ENCODE measurements at regions not wholly inside any gene's neighbourhood (a gene's known extent, or its start where the extent isn't known, plus 50 kb on each side); places are given as distances from the start of the nearest gene placed in this dataset.

DNA sequence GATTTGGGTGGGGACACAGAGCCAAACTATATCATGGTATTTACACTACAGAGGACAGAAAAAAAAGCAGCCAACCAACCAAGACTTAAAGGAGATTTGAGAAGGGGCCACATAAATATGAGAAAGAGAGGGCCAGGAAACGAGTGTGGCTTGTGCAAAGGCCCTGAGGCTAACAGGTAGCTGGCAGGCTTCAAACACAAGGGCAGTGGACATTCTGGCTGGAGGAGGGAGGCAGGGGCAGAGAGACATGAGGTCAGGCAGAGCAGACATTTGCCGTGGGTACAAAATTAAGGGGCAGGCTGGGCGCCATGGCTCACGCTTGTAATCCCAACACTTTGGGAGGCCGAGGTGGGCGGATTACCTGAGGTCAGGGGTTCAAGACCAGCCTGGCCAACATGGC is 278.7 kb downstream of the FOXO1 start (continued):
- TF ChIP-seq JUNB (IDR thresholded peaks at IDR 0.05; ENCODE audit: unreplicated experiment) (no peak), CREB1 (CRISPR knock-in tag; IDR thresholded peaks at IDR 0.05; ENCODE audit: low read depth) (no peak), POLR2AphosphoS5 (IDR thresholded peaks at IDR 0.05; ENCODE audit: low read depth) (no peak), EZH2phosphoT487 (IDR thresholded peaks at IDR 0.05; ENCODE audit: unreplicated experiment) (no peak), ZNF331 (CRISPR knock-in tag; IDR thresholded peaks at IDR 0.05; ENCODE audit: low read depth) (no peak)

GRCh38 chr13:40388617-40389016 is 277.8 kb downstream of the FOXO1 start:
- no peaks in the 10 kb centered on the region for H3K36me3 Mint-ChIP-seq (ENCODE audit: low read depth)
- H3K27me3 ChIP-seq (ENCODE audit: insufficient read depth) = no peaks in the 10 kb centered on the region
- DNase-seq (ENCODE audit: low spot score) = no peak
- H3F3A ChIP-seq (replicated peaks; ENCODE audit: low read depth) = no peaks in the 10 kb centered on the region
- no peak overlapping the region for H3K27ac ChIP-seq (ENCODE audit: low read depth)
- no peak overlapping the region for H3K4me2 ChIP-seq
- H3K36me3 ChIP-seq (ENCODE audit: insufficient read depth) = no peaks in the 10 kb centered on the region
- H4K20me1 ChIP-seq (replicated peaks; ENCODE audit: insufficient read depth) = no peaks in the 10 kb centered on the region
- peaks cover 11% of the 10 kb centered on the region for H3K4me1 ChIP-seq (ENCODE audit: insufficient read depth)
- no peak overlapping the region for H3K4me3 ChIP-seq
- H3K27ac Mint-ChIP-seq = no peak overlapping the region
- no peak for TF ChIP-seq ZNF114 (CRISPR knock-in tag; IDR thresholded peaks at IDR 0.05)
- no peak overlapping the region for H3K4me3 Mint-ChIP-seq
- H3K4me1 Mint-ChIP-seq = peaks cover 26% of the 10 kb centered on the region
- H3K79me2 ChIP-seq (replicated peaks; ENCODE audit: insufficient read depth) = no peaks in the 10 kb centered on the region
- no peak for ATAC-seq
- H3K9me2 ChIP-seq (ENCODE audit: insufficient read depth) = 0 out of 2 replicates have a peak, but pooled peaks cover 9% of the 10 kb centered on the region
- peaks cover 9% of the 10 kb centered on the region for H3K27me3 Mint-ChIP-seq (ENCODE audit: insufficient read depth, low read depth, poor library complexity)
- 0 out of 3 replicates have a peak, but pooled peaks cover 2% of the 10 kb centered on the region for H3K9me3 Mint-ChIP-seq
- H2AFZ ChIP-seq = no peak overlapping the region

DNA sequence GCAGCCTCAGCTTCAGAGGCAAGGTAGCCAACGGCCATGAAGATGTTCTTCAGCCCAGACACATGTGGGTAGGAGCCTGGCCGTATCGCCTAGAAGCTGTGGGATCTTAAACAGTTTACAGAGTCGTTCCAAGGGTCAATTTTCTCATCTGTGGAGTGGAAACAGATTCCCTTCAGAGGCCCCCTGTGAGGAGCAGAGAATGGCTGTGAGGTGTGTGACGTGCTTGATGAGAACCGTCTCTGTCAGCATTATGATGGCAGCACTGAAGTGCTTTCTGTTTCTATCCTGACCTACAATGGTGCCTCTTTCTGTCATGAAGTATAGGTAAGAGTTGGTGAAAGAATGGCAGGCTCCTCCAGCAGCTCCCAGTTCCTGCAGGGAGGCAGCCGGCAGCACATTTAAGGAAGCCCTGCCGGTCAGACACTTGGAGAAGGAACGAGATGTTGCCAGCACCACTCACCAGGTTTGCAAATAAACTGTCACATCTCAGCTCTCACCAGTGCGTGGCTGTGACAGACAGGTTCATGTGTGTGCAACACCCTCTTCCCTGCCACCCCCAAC is 277.3 kb downstream of the FOXO1 start:
- H3K27me3 ChIP-seq (ENCODE audit: insufficient read depth) = no peaks in the 10 kb centered on the region
- H4K20me1 ChIP-seq (replicated peaks; ENCODE audit: insufficient read depth) = no peaks in the 10 kb centered on the region
- H3K27ac Mint-ChIP-seq = no peak overlapping the region
- 0 out of 2 replicates have a peak, but pooled peaks cover 9% of the 10 kb centered on the region for H3K9me2 ChIP-seq (ENCODE audit: insufficient read depth)
- H3K36me3 Mint-ChIP-seq (ENCODE audit: low read depth) = no peaks in the 10 kb centered on the region
- H3K4me3 ChIP-seq = no peak overlapping the region
- no peaks in the 10 kb centered on the region for H3F3A ChIP-seq (replicated peaks; ENCODE audit: low read depth)
- TF ChIP-seq ZNF462 (CRISPR knock-in tag; IDR thresholded peaks at IDR 0.05) = no peak
- TF ChIP-seq EZH2phosphoT487 (IDR thresholded peaks at IDR 0.05; ENCODE audit: unreplicated experiment) = no peak
- TF ChIP-seq EZH2 (IDR thresholded peaks at IDR 0.05; ENCODE audit: low read depth, unreplicated experiment) = no peak
- no peak overlapping the region for H3K4me3 Mint-ChIP-seq
- no peak overlapping the region for H2AFZ ChIP-seq
- peaks cover 4% of the 10 kb centered on the region; the same call in 1 of the 3 replicates for H3K9me3 Mint-ChIP-seq
- peaks cover 25% of the 10 kb centered on the region for H3K4me1 Mint-ChIP-seq
- no peak for DNase-seq (ENCODE audit: low spot score)
- no peak overlapping the region for H3K4me2 ChIP-seq
- no peaks in the 10 kb centered on the region for H3K36me3 ChIP-seq (ENCODE audit: insufficient read depth)
- peaks cover 10% of the 10 kb centered on the region for H3K4me1 ChIP-seq (ENCODE audit: insufficient read depth)
- H3K27me3 Mint-ChIP-seq (ENCODE audit: insufficient read depth, low read depth, poor library complexity) = peaks cover 9% of the 10 kb centered on the region
- H3K79me2 ChIP-seq (replicated peaks; ENCODE audit: insufficient read depth) = no peaks in the 10 kb centered on the region
- H3K27ac ChIP-seq (ENCODE audit: low read depth) = no peak overlapping the region
- no peak for ATAC-seq

Data from GM23338 (cell line).